ENCODE measurements at regions not wholly inside any gene's neighbourhood (a gene's known extent, or its start where the extent isn't known, plus 50 kb on each side); places are given as distances from the start of the nearest gene placed in this dataset.

DNA sequence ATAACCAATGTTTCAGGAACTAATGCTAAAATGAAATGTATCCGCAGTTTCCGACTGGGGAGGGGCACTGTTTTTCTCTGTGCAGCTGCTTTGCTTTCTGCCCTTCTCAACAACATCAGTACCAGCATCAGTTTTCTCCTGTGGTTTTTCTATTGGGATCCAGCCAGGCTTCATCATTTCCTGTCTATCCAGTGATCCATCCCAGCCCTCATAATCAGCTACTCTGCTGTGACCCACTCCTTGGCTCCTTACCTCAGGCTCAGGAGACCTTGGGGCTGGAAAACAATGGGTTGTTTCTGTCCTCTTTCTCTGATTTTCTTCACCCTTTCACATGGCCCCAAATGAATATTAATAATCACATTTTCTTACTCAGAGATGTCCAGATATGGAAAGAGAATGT, 222.2 kb upstream of the DKK2 start:
- no peaks in the 10 kb centered on the region for H3K4me1 ChIP-seq (ENCODE audit: control insufficient read depth in 1 of 2, insufficient read depth in 2 of 2, low read length in 2 of 2)
- ATAC-seq (no peak), DNase-seq (ENCODE audit: low read depth, low spot score) (no peak)
- H3K9me3 ChIP-seq (ENCODE audit: control insufficient read depth in 1 of 2, insufficient read depth in 1 of 2, low read depth in 1 of 2, low read length in 2 of 2) = no peaks in the 10 kb centered on the region
- no peaks in the 10 kb centered on the region for H3K9me2 ChIP-seq (ENCODE audit: insufficient read depth)
- ChIA-PET CTCF (no interaction called here), RAD21 (ENCODE audit: low non-redundant PET in 1 of 2, low total read pairs in 2 of 2, uncharacterized antibody in 2 of 2, unreplicated experiment in 2 of 2) (no interaction called here), POLR2A (no interaction called here)
- intact Hi-C loops (cut with micrococcal nuclease) = no loop called here
- BruUV-seq (replicated peaks) = no TSS peak
- H3K27me3 ChIP-seq (ENCODE audit: insufficient read depth, low read length) = no peaks in the 10 kb centered on the region
- no peak overlapping the region for H3K9ac ChIP-seq (ENCODE audit: low read length)
- no peaks in the 10 kb centered on the region for H4K20me1 ChIP-seq (ENCODE audit: insufficient read depth)
- no peaks in the 10 kb centered on the region for H3K36me3 ChIP-seq (ENCODE audit: control insufficient read depth in 1 of 2, insufficient read depth in 2 of 2, low read length in 2 of 2)
- no peak overlapping the region for H3K4me3 ChIP-seq (replicated peaks in 1 of 2; ENCODE audit: low read depth in 1 of 2, low read length in 2 of 2)
- no peak for TF ChIP-seq EZH2 (IDR thresholded peaks at IDR 0.05)
- no peak for TF ChIP-seq ZNF274 (IDR thresholded peaks at IDR 0.05; ENCODE audit: low read depth, low read length)
- TF ChIP-seq EGR1 (IDR thresholded peaks at IDR 0.05; ENCODE audit: low read depth) = no peak
- no peak for TF ChIP-seq RAD21 (IDR thresholded peaks at IDR 0.05; ENCODE audit: low read depth)
- TF ChIP-seq ELF1 (IDR thresholded peaks at IDR 0.05; ENCODE audit: borderline replicate concordance, low read depth) = no peak
- TF ChIP-seq, protein P1, sequence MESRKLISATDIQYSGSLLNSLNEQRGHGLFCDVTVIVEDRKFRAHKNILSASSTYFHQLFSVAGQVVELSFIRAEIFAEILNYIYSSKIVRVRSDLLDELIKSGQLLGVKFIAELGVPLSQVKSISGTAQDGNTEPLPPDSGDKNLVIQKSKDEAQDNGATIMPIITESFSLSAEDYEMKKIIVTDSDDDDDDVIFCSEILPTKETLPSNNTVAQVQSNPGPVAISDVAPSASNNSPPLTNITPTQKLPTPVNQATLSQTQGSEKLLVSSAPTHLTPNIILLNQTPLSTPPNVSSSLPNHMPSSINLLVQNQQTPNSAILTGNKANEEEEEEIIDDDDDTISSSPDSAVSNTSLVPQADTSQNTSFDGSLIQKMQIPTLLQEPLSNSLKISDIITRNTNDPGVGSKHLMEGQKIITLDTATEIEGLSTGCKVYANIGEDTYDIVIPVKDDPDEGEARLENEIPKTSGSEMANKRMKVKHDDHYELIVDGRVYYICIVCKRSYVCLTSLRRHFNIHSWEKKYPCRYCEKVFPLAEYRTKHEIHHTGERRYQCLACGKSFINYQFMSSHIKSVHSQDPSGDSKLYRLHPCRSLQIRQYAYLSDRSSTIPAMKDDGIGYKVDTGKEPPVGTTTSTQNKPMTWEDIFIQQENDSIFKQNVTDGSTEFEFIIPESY (IDR thresholded peaks at IDR 0.05; ENCODE audit: extremely low read depth, insufficient replicate concordance, low read length) = no peak
- TF ChIP-seq, protein P2, sequence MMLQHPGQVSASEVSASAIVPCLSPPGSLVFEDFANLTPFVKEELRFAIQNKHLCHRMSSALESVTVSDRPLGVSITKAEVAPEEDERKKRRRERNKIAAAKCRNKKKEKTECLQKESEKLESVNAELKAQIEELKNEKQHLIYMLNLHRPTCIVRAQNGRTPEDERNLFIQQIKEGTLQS (IDR thresholded peaks at IDR 0.05) = no peak
- no peak for TF ChIP-seq FOSL1 (IDR thresholded peaks at IDR 0.05; ENCODE audit: low read depth)
- no peak for TF ChIP-seq POLR2AphosphoS5 (IDR thresholded peaks at IDR 0.05; ENCODE audit: low read depth, low read length)
- no peak for TF ChIP-seq POLR2A (IDR thresholded peaks at IDR 0.05; ENCODE audit: borderline replicate concordance, extremely low read depth, insufficient read depth, insufficient read length)
- no peak overlapping the region for H2AFZ ChIP-seq (ENCODE audit: low read depth, low read length, poor library complexity, severe bottlenecking)
- no peak overlapping the region for H3K4me2 ChIP-seq (ENCODE audit: low read length)
- H3K27ac ChIP-seq (ENCODE audit: low read depth, low read length) = no peak overlapping the region
- no peaks in the 10 kb centered on the region for H3K79me2 ChIP-seq (ENCODE audit: insufficient read depth, low read length)
